WTC11 (cell line): ENCODE measurements at regions not wholly inside any gene's neighbourhood (a gene's known extent, or its start where the extent isn't known, plus 50 kb on each side); places are given as distances from the start of the nearest gene placed in this dataset.

ENCODE experiments used
- ATAC-seq: fragments of 200-7000 bp; cut with Tn5 transposase; 2 replicates; pipeline ENCODE4 v1.10.0; 2021; ENCODE audit warnings: mild to moderate bottlenecking, moderate library complexity
- CTCF ChIA-PET: fragments of 300-600 bp; sonication (Branson Sonifier 250); formaldehyde crosslinking; loops from one replicate; lab custom pipeline; 2021; ENCODE audit warnings: antibody characterized with exemption; lab: Charles Lee
- POLR2A ChIA-PET: fragments of 350-600 bp; sonication (Branson Sonifier 250); formaldehyde crosslinking; loops from one replicate; lab custom pipeline; 2021; ENCODE audit warnings: antibody characterized with exemption; lab: Charles Lee
- DNase-seq: peaks from one replicate; pipeline ENCODE4 v3.0.0; 2021; ENCODE audit warnings: low spot score
- H3K27ac Mint-ChIP-seq: 2 replicates; pipeline ENCODE4 v1.8.0; 2021; ENCODE audit warnings: mixed read lengths
- H3K27me3 Mint-ChIP-seq: 2 replicates; pipeline ENCODE4 v1.8.0; 2021; ENCODE audit warnings: low read depth, mild to moderate bottlenecking, moderate library complexity, mixed read lengths
- H3K36me3 Mint-ChIP-seq: 2 replicates; pipeline ENCODE4 v1.8.0; 2021; ENCODE audit warnings: mixed read lengths
- H3K4me1 Mint-ChIP-seq: 2 replicates; pipeline ENCODE4 v1.8.0; 2022; ENCODE audit warnings: mixed read lengths
- H3K4me3 Mint-ChIP-seq: 2 replicates; pipeline ENCODE4 v1.8.0; 2021; ENCODE audit warnings: mild to moderate bottlenecking, moderate library complexity, mixed read lengths
- H3K9me3 Mint-ChIP-seq: 2 replicates; pipeline ENCODE4 v1.8.0; 2021; ENCODE audit warnings: mixed read lengths
- ARID4B ChIP-seq: sonication (generic); formaldehyde crosslinking; IDR thresholded peaks from 2 replicates; pipeline ENCODE4 v1.8.0; 2023; ENCODE audit warnings: missing genetic modification reagents, mild to moderate bottlenecking, borderline replicate concordance
- ESRRA ChIP-seq: sonication (generic); formaldehyde crosslinking; IDR thresholded peaks from 2 replicates; pipeline ENCODE4 v1.8.1; 2022; ENCODE audit warnings: mild to moderate bottlenecking, missing genetic modification reagents, borderline replicate concordance
- FOXK1 ChIP-seq: sonication (generic); formaldehyde crosslinking; IDR thresholded peaks from 2 replicates; pipeline ENCODE4 v1.8.0; 2022; ENCODE audit warnings: mild to moderate bottlenecking, moderate library complexity, missing genetic modification reagents
- HMGA2 ChIP-seq: fragments of 250-450 bp; sonication (Bioruptor Pico); IDR thresholded peaks from 2 replicates; pipeline ENCODE4 v1.4.0; 2021; ENCODE audit warnings: mild to moderate bottlenecking, moderate library complexity
- IRF2 ChIP-seq: sonication (generic); formaldehyde crosslinking; IDR thresholded peaks from 2 replicates; pipeline ENCODE4 v1.8.0; 2022; ENCODE audit warnings: low read depth, missing genetic modification reagents, borderline replicate concordance
- NR2C2 ChIP-seq: sonication (generic); formaldehyde crosslinking; IDR thresholded peaks from 2 replicates; pipeline ENCODE4 v1.8.0; 2022; ENCODE audit warnings: mild to moderate bottlenecking, missing genetic modification reagents
- OVOL2 ChIP-seq: fragments of 250-450 bp; sonication (Bioruptor Pico); IDR thresholded peaks from 2 replicates; pipeline ENCODE4 v1.9.0; 2021; ENCODE audit warnings: mild to moderate bottlenecking, borderline replicate concordance
- RELA ChIP-seq: sonication (generic); formaldehyde crosslinking; IDR thresholded peaks from 2 replicates; pipeline ENCODE4 v1.8.1; 2022; ENCODE audit warnings: missing genetic modification reagents, mild to moderate bottlenecking, borderline replicate concordance
- SOX15 ChIP-seq: fragments of 250-450 bp; sonication (Bioruptor Pico); IDR thresholded peaks from 2 replicates; pipeline ENCODE4 v1.9.0; 2021; ENCODE audit warnings: mild to moderate bottlenecking
- TEAD4 ChIP-seq: sonication (generic); formaldehyde crosslinking; IDR thresholded peaks from 2 replicates; pipeline ENCODE4 v1.8.0; 2022; ENCODE audit warnings: mild to moderate bottlenecking, missing genetic modification reagents
- ZMAT4 ChIP-seq: fragments of 250-450 bp; sonication (Bioruptor Pico); IDR thresholded peaks from 2 replicates; pipeline ENCODE4 v1.9.0; 2021; ENCODE audit warnings: mild to moderate bottlenecking
- ZNF138 ChIP-seq: sonication (generic); formaldehyde crosslinking; conservative IDR thresholded peaks from 2 replicates; pipeline ENCODE4 v1.8.1; 2022; ENCODE audit warnings: mild to moderate bottlenecking, moderate library complexity, missing genetic modification reagents
- ZNF219 ChIP-seq: sonication (generic); formaldehyde crosslinking; IDR thresholded peaks from 2 replicates; pipeline ENCODE4 v1.8.0; 2023; ENCODE audit warnings: missing genetic modification reagents, mild to moderate bottlenecking, borderline replicate concordance
- ZNF232 ChIP-seq: sonication (generic); formaldehyde crosslinking; IDR thresholded peaks from 2 replicates; pipeline ENCODE4 v1.8.0; 2022; ENCODE audit warnings: mild to moderate bottlenecking, missing genetic modification reagents
- ZNF512 ChIP-seq: sonication (generic); formaldehyde crosslinking; IDR thresholded peaks from 2 replicates; pipeline ENCODE4 v1.8.1; 2022; ENCODE audit warnings: missing genetic modification reagents, borderline replicate concordance
- ZNF671 ChIP-seq: fragments of 250-450 bp; sonication (Bioruptor Pico); IDR thresholded peaks from 2 replicates; pipeline ENCODE4 v1.8.0; 2021; ENCODE audit warnings: mild to moderate bottlenecking
- TF ChIP-seq, protein P1 (sequence below): sonication (generic); formaldehyde crosslinking; IDR thresholded peaks from 2 replicates; pipeline ENCODE4 v1.8.1; 2023; ENCODE audit warnings: mild to moderate bottlenecking, missing genetic modification reagents, moderate library complexity
- TF ChIP-seq, protein P2 (sequence below): sonication (generic); formaldehyde crosslinking; IDR thresholded peaks from 2 replicates; pipeline ENCODE4 v1.8.0; 2022; ENCODE audit warnings: mild to moderate bottlenecking, missing genetic modification reagents
- TF ChIP-seq, protein P3 (sequence below): fragments of 250-450 bp; sonication (Bioruptor Pico); IDR thresholded peaks from 2 replicates; pipeline ENCODE4 v1.8.0; 2021; ENCODE audit warnings: mild to moderate bottlenecking
- TF ChIP-seq, protein P4 (sequence below): fragments of 250-450 bp; sonication (Bioruptor Pico); IDR thresholded peaks from 2 replicates; pipeline ENCODE4 v2.1.2; 2022; ENCODE audit warnings: mild to moderate bottlenecking, moderate library complexity

DNA sequence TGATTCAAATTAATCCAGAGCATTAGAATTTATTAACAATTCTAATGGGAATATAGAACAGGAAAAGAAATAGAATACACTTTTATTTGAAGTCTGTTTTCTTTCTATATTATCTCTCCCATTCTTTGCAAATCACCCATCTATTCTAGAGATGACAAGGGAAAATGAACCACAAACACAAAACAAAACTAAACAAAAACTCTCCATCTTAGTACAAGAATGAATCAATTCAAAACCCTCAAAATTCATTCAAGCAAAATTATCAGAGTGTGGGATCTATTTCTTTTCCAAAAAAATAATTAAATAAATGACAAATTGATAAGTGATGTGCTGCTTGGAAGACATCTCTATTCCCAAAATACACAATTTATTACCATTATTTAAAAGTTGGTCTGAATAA is 400.1 kb upstream of the NWD2 start:
- no peak for DNase-seq
- CTCF ChIA-PET: no interaction called here
- Mint-ChIP-seq H3K27ac (no peak overlapping the region), H3K9me3 (no peaks in the 10 kb centered on the region), H3K27me3 (no peaks in the 10 kb centered on the region)
- ATAC-seq: no peak
- TF ChIP-seq ARID4B (CRISPR knock-in tag) (no peak), ZNF671 (no peak), ZMAT4 (CRISPR knock-in tag) (no peak), ESRRA (CRISPR knock-in tag) (no peak), ZNF232 (CRISPR knock-in tag) (no peak), IRF2 (CRISPR knock-in tag) (no peak), SOX15 (no peak), ZNF512 (CRISPR knock-in tag) (no peak), HMGA2 (no peak), ZNF219 (CRISPR knock-in tag) (no peak), RELA (CRISPR knock-in tag) (no peak), FOXK1 (CRISPR knock-in tag) (no peak), OVOL2 (CRISPR knock-in tag) (no peak), ZNF138 (no peak), NR2C2 (CRISPR knock-in tag) (no peak), TEAD4 (no peak)
- TF ChIP-seq, protein P1, sequence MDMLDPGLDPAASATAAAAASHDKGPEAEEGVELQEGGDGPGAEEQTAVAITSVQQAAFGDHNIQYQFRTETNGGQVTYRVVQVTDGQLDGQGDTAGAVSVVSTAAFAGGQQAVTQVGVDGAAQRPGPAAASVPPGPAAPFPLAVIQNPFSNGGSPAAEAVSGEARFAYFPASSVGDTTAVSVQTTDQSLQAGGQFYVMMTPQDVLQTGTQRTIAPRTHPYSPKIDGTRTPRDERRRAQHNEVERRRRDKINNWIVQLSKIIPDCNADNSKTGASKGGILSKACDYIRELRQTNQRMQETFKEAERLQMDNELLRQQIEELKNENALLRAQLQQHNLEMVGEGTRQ (CRISPR knock-in tag): no peak
- TF ChIP-seq, protein P2, sequence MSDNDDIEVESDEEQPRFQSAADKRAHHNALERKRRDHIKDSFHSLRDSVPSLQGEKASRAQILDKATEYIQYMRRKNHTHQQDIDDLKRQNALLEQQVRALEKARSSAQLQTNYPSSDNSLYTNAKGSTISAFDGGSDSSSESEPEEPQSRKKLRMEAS: no peak
- TF ChIP-seq, protein P3, sequence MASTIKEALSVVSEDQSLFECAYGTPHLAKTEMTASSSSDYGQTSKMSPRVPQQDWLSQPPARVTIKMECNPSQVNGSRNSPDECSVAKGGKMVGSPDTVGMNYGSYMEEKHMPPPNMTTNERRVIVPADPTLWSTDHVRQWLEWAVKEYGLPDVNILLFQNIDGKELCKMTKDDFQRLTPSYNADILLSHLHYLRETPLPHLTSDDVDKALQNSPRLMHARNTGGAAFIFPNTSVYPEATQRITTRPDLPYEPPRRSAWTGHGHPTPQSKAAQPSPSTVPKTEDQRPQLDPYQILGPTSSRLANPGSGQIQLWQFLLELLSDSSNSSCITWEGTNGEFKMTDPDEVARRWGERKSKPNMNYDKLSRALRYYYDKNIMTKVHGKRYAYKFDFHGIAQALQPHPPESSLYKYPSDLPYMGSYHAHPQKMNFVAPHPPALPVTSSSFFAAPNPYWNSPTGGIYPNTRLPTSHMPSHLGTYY (CRISPR knock-in tag): no peak
- TF ChIP-seq, protein P4, sequence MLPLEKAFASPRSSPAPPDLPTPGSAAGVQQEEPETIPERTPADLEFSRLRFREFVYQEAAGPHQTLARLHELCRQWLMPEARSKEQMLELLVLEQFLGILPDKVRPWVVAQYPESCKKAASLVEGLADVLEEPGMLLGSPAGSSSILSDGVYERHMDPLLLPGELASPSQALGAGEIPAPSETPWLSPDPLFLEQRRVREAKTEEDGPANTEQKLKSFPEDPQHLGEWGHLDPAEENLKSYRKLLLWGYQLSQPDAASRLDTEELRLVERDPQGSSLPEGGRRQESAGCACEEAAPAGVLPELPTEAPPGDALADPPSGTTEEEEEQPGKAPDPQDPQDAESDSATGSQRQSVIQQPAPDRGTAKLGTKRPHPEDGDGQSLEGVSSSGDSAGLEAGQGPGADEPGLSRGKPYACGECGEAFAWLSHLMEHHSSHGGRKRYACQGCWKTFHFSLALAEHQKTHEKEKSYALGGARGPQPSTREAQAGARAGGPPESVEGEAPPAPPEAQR (CRISPR knock-in tag): no peak
- TF ChIP-seq, all 79 proteins: peak for 0
- H3K4me3 Mint-ChIP-seq: no peak overlapping the region
- no peaks in the 10 kb centered on the region for H3K36me3 Mint-ChIP-seq
- POLR2A ChIA-PET: no interaction called here
- peaks cover 3% of the 10 kb centered on the region; the same call in 1 of the 2 replicates for H3K4me1 Mint-ChIP-seq
